ENCODE measurements at regions not wholly inside any gene's neighbourhood (a gene's known extent, or its start where the extent isn't known, plus 50 kb on each side); places are given as distances from the start of the nearest gene placed in this dataset.

DNA sequence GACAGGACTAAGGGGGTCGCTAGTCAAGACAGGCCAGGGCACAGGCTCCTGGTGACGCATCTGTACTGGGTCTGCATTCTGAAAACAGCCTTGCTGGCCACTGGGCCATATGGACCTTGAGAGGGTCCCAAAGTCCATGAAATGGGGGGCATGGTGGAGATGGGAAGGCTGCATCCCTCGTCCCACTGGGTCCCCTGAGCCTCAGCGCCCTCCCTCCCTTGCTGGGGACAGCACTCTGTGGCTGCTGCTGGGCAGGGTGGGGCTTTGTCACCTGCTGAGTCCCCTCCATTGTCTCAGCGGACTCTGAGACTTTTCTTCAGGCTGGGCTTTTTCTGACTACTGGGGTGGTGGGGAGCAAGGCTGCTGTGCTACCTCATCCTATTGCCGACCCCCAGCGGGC lies 205.2 kb downstream of the RHOU start:
- no peak for TF ChIP-seq POLR2A (IDR thresholded peaks at IDR 0.05)
- TF ChIP-seq, protein P1, sequence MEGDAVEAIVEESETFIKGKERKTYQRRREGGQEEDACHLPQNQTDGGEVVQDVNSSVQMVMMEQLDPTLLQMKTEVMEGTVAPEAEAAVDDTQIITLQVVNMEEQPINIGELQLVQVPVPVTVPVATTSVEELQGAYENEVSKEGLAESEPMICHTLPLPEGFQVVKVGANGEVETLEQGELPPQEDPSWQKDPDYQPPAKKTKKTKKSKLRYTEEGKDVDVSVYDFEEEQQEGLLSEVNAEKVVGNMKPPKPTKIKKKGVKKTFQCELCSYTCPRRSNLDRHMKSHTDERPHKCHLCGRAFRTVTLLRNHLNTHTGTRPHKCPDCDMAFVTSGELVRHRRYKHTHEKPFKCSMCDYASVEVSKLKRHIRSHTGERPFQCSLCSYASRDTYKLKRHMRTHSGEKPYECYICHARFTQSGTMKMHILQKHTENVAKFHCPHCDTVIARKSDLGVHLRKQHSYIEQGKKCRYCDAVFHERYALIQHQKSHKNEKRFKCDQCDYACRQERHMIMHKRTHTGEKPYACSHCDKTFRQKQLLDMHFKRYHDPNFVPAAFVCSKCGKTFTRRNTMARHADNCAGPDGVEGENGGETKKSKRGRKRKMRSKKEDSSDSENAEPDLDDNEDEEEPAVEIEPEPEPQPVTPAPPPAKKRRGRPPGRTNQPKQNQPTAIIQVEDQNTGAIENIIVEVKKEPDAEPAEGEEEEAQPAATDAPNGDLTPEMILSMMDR (IDR thresholded peaks at IDR 0.05) = no peak
